HCT116 (cell line): ENCODE measurements at regions not wholly inside any gene's neighbourhood (a gene's known extent, or its start where the extent isn't known, plus 50 kb on each side); places are given as distances from the start of the nearest gene placed in this dataset.

Source experiments
- ATAC-seq: fragments of 200-7000 bp; cut with Tn5 transposase; 2 replicates; pipeline ENCODE4 v1.9.1; 2020; ENCODE audit warnings: mild to moderate bottlenecking, moderate library complexity
- BruUV-seq: library from RNA; stranded (reverse); fragments of 400-500 nt; replicated peaks from 2 replicates; lab custom pipeline; 2021; lab: Mats Ljungman, UMichigan
- CTCF ChIA-PET: fragments of 300-600 bp; sonication (Branson Sonifier 250); formaldehyde crosslinking; loops from one replicate; lab custom pipeline; 2021; ENCODE audit warnings: antibody characterized with exemption; lab: Charles Lee
- POLR2A ChIA-PET: fragments of 300-600, 350-600 bp; sonication (Branson Sonifier 250); formaldehyde crosslinking; loops from one replicate; lab custom pipeline; 2021; ENCODE audit warnings: antibody characterized with exemption; lab: Charles Lee
- RAD21 ChIA-PET, 2 experiments: fragments of 300-600 bp; sonication (Branson Sonifier 250); formaldehyde crosslinking; loops; one replicate each; lab custom pipeline; 2023; ENCODE audit warnings: low total read pairs in 2 of 2; ENCODE audit not compliant: uncharacterized antibody in 2 of 2, unreplicated experiment in 2 of 2, low non-redundant PET in 1 of 2; lab: Charles Lee
- DNase-seq: peaks from one replicate; pipeline ENCODE4 v3.0.0-alpha.2; 2010; ENCODE audit warnings: low read depth, low spot score
- H2AFZ ChIP-seq: fragments of 200-600 bp; shearing (Covaris generic), sonication (generic); 2 replicates; pipeline ENCODE4 v1.6.1; 2017; ENCODE audit warnings: low read depth, mixed run types, mixed read lengths, antibody characterized with exemption, low read length; ENCODE audit not compliant: poor library complexity, severe bottlenecking
- H3K27ac ChIP-seq: 2 replicates; pipeline ENCODE4 v1.5.1; 2012; ENCODE audit warnings: low read depth, low read length
- H3K27me3 ChIP-seq: fragments of 200-600 bp; sonication (generic); 2 replicates; pipeline ENCODE4 v1.6.1; 2016; ENCODE audit warnings: mixed run types, low read length, mixed read lengths; ENCODE audit not compliant: insufficient read depth
- H3K36me3 ChIP-seq, 2 experiments: fragments of 200-500 bp in 1 of 2; fragments of 200-600 bp in 1 of 2; sonication (Bioruptor generic) in 1 of 2; sonication (generic) in 1 of 2; 2 replicates each; pipeline versions ENCODE4 v1.5.1 to v1.6.1; 2014 to 2016; ENCODE audit warnings: low read length in 2 of 2, inconsistent platforms in 1 of 2, mixed read lengths in 1 of 2, mixed run types in 1 of 2; ENCODE audit not compliant: insufficient read depth in 2 of 2, control insufficient read depth in 1 of 2
- H3K4me1 ChIP-seq, 2 experiments: fragments of 200-600 bp in 1 of 2; sonication (generic) in 1 of 2; 2 replicates each; pipeline versions ENCODE4 v1.5.1 to v1.6.1; 2012 to 2017; ENCODE audit warnings: low read length in 2 of 2, inconsistent platforms in 1 of 2, mild to moderate bottlenecking in 1 of 2, mixed read lengths in 1 of 2, mixed run types in 1 of 2, moderate library complexity in 1 of 2; ENCODE audit not compliant: insufficient read depth in 2 of 2, control insufficient read depth in 1 of 2
- H3K4me2 ChIP-seq: fragments of 200-600 bp; sonication (generic); 2 replicates; pipeline ENCODE4 v1.6.1; 2017; ENCODE audit warnings: mixed run types, low read length, mixed read lengths
- H3K4me3 ChIP-seq, 2 experiments: fragments of 200-600 bp in 1 of 2; sonication (generic) in 1 of 2; replicated peaks in 1 of 2; 2 replicates each; pipeline ENCODE4 v1.5.1; 2011 to 2016; ENCODE audit warnings: low read length in 2 of 2, control low read depth in 1 of 2, low read depth in 1 of 2, mild to moderate bottlenecking in 1 of 2, mixed read lengths in 1 of 2, mixed run types in 1 of 2
- H3K79me2 ChIP-seq: fragments of 200-600 bp; sonication (generic); 2 replicates; pipeline ENCODE4 v1.6.1; 2017; ENCODE audit warnings: mild to moderate bottlenecking, mixed run types, low read length, moderate library complexity, mixed read lengths; ENCODE audit not compliant: insufficient read depth
- H3K9ac ChIP-seq: fragments of 200-600 bp; sonication (generic); 2 replicates; pipeline ENCODE4 v1.6.1; 2016; ENCODE audit warnings: low read length, mixed read lengths
- H3K9me2 ChIP-seq: fragments of 200-600 bp; sonication (generic), shearing (Covaris generic); 2 replicates; pipeline ENCODE4 v1.6.1; 2017; ENCODE audit warnings: mixed run types, mild to moderate bottlenecking, moderate library complexity; ENCODE audit not compliant: insufficient read depth
- H3K9me3 ChIP-seq, 2 experiments: fragments of 200-500 bp in 1 of 2; fragments of 200-600 bp in 1 of 2; sonication (Bioruptor generic) in 1 of 2; sonication (generic) in 1 of 2; 2 replicates each; pipeline ENCODE4 v1.6.1; 2014 to 2017; ENCODE audit warnings: low read length in 2 of 2, mixed read lengths in 2 of 2, inconsistent platforms in 1 of 2, low read depth in 1 of 2, mild to moderate bottlenecking in 1 of 2, mixed run types in 1 of 2, moderate library complexity in 1 of 2; ENCODE audit not compliant: control insufficient read depth in 1 of 2, insufficient read depth in 1 of 2
- H4K20me1 ChIP-seq: fragments of 200-600 bp; sonication (generic), shearing (Covaris generic); 2 replicates; pipeline ENCODE4 v1.6.1; 2017; ENCODE audit warnings: mixed run types, mild to moderate bottlenecking, moderate library complexity; ENCODE audit not compliant: insufficient read depth
- ATF3 ChIP-seq: IDR thresholded peaks from 2 replicates; pipeline ENCODE4 v1.6.1; 2012
- CEBPB ChIP-seq: IDR thresholded peaks from 2 replicates; pipeline ENCODE4 v1.6.1; 2012; ENCODE audit warnings: low read depth
- EGR1 ChIP-seq: IDR thresholded peaks from 2 replicates; pipeline ENCODE4 v1.6.1; 2012; ENCODE audit warnings: low read depth
- ELF1 ChIP-seq: IDR thresholded peaks from 2 replicates; pipeline ENCODE4 v1.6.1; 2012; ENCODE audit warnings: low read depth, borderline replicate concordance
- EZH2phosphoT487 ChIP-seq: fragments of 200-600 bp; IDR thresholded peaks from 2 replicates; pipeline ENCODE4 v1.6.1; 2018; ENCODE audit warnings: antibody characterized with exemption, borderline replicate concordance
- MAX ChIP-seq: IDR thresholded peaks from 2 replicates; pipeline ENCODE4 v1.6.1; 2012
- POLR2AphosphoS5 ChIP-seq: IDR thresholded peaks from 2 replicates; pipeline ENCODE4 v1.6.1; 2011; ENCODE audit warnings: mild to moderate bottlenecking, low read depth, low read length, moderate library complexity
- SIN3A ChIP-seq: IDR thresholded peaks from 2 replicates; pipeline ENCODE4 v1.6.1; 2012; ENCODE audit warnings: low read depth
- SP1 ChIP-seq: IDR thresholded peaks from 2 replicates; pipeline ENCODE4 v1.6.1; 2012; ENCODE audit warnings: low read depth
- SRF ChIP-seq: IDR thresholded peaks from 2 replicates; pipeline ENCODE4 v1.6.1; 2012; ENCODE audit warnings: low read depth
- YY1 ChIP-seq: IDR thresholded peaks from 2 replicates; pipeline ENCODE4 v1.6.1; 2011; ENCODE audit warnings: low read length, low read depth, moderate library complexity, mild to moderate bottlenecking; ENCODE audit not compliant: insufficient replicate concordance; ENCODE audit errors: extremely low read depth
- ZFX ChIP-seq: fragments of 450-650 bp; IDR thresholded peaks from 2 replicates; pipeline ENCODE4 v1.6.1; 2017
- intact Hi-C: fragments of 100-400 bp; cut with micrococcal nuclease; formaldehyde crosslinking; loops from 2 replicates; pipeline ENCODE4 v1.10.0; 2022
- TF ChIP-seq, protein P1 (sequence below): IDR thresholded peaks from 2 replicates; pipeline ENCODE4 v1.6.1; 2011; ENCODE audit warnings: mild to moderate bottlenecking, low read length, moderate library complexity; ENCODE audit not compliant: insufficient replicate concordance; ENCODE audit errors: extremely low read depth

DNA sequence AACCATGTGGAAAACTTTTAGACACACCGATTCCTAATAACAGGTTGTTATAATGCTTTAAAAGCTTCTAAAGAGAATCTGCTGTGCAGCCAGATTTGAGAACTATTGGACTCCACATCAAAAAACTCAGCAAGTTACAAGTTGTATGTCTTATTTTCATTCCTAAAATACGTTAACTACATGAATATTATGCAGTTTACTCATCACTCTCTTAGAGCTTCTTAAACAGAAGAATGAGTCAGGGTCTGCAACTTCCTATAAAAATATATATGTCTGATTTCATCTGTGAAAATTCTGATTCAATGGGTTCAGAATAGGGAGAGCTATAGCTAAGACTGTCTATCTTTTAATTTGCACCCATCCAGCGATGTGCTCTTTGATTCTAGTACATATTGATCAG lies 244.2 kb upstream of the EPHA3 start:
- H3K4me3 ChIP-seq: no peak overlapping the region
- TF ChIP-seq ZFX (no peak), SRF (no peak), ELF1 (no peak), EZH2phosphoT487 (no peak), POLR2AphosphoS5 (no peak), MAX (no peak), YY1 (no peak)
- TF ChIP-seq, all 23 proteins: peak for 0
- no peak for DNase-seq
- RAD21 ChIA-PET: no interaction called here
- no peaks in the 10 kb centered on the region for H3K9me2 ChIP-seq
- H3K4me1 ChIP-seq: no peaks in the 10 kb centered on the region
- no TSS peak for BruUV-seq
- H3K79me2 ChIP-seq: no peaks in the 10 kb centered on the region
- H3K9me3 ChIP-seq: peaks cover 20 to 24% of the 10 kb centered on the region in 2 experiments; a peak in 3 of 4 replicates
- H3K27me3 ChIP-seq: no peaks in the 10 kb centered on the region
- POLR2A ChIA-PET: no interaction called here
- CTCF ChIA-PET: no interaction called here
- H2AFZ ChIP-seq: no peak overlapping the region
- no peak overlapping the region for H3K27ac ChIP-seq
- H3K36me3 ChIP-seq: no peaks in the 10 kb centered on the region
- no peak overlapping the region for H3K9ac ChIP-seq
- no peak overlapping the region for H3K4me2 ChIP-seq
- no peak for ATAC-seq
- intact Hi-C loops: no loop called here
- H4K20me1 ChIP-seq: no peaks in the 10 kb centered on the region

GRCh38 chr3:88876724-88877123 lies 230.7 kb upstream of the EPHA3 start:
- no peak overlapping the region for H3K4me3 ChIP-seq
- ChIA-PET RAD21 (no interaction called here), POLR2A (no interaction called here), CTCF (no interaction called here)
- H3K9me2 ChIP-seq: no peaks in the 10 kb centered on the region
- H3K9ac ChIP-seq: no peak overlapping the region
- H4K20me1 ChIP-seq: no peaks in the 10 kb centered on the region
- H3K27ac ChIP-seq: no peak overlapping the region
- H3K4me2 ChIP-seq: no peak overlapping the region
- H3K4me1 ChIP-seq: no peaks in the 10 kb centered on the region
- intact Hi-C loops: no loop called here
- no peak for ATAC-seq
- H2AFZ ChIP-seq: no peak overlapping the region
- no peak for DNase-seq
- H3K36me3 ChIP-seq: no peaks in the 10 kb centered on the region
- no peaks in the 10 kb centered on the region for H3K27me3 ChIP-seq
- no peaks in the 10 kb centered on the region for H3K79me2 ChIP-seq
- no peak for TF ChIP-seq EGR1
- no peak for TF ChIP-seq ATF3
- no peak for TF ChIP-seq SP1
- TF ChIP-seq CEBPB: no peak
- TF ChIP-seq SRF: no peak
- no peak for TF ChIP-seq SIN3A
- no peak for TF ChIP-seq YY1
- TF ChIP-seq, protein P1, sequence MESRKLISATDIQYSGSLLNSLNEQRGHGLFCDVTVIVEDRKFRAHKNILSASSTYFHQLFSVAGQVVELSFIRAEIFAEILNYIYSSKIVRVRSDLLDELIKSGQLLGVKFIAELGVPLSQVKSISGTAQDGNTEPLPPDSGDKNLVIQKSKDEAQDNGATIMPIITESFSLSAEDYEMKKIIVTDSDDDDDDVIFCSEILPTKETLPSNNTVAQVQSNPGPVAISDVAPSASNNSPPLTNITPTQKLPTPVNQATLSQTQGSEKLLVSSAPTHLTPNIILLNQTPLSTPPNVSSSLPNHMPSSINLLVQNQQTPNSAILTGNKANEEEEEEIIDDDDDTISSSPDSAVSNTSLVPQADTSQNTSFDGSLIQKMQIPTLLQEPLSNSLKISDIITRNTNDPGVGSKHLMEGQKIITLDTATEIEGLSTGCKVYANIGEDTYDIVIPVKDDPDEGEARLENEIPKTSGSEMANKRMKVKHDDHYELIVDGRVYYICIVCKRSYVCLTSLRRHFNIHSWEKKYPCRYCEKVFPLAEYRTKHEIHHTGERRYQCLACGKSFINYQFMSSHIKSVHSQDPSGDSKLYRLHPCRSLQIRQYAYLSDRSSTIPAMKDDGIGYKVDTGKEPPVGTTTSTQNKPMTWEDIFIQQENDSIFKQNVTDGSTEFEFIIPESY: no peak
- no TSS peak for BruUV-seq
- peaks cover 3 to 13% of the 10 kb centered on the region in 2 experiments; a peak in 2 of 4 replicates for H3K9me3 ChIP-seq
